GM12878 (cell line): ENCODE measurements at regions not wholly inside any gene's neighbourhood (a gene's known extent, or its start where the extent isn't known, plus 50 kb on each side); places are given as distances from the start of the nearest gene placed in this dataset.

Experiments
- FOS ChIP-seq: IDR thresholded peaks from 3 replicates; pipeline ENCODE4 v1.6.1; 2011; ENCODE audit warnings: borderline replicate concordance; ENCODE audit not compliant: insufficient read length; ENCODE audit errors: extremely low read depth
- HDAC2 ChIP-seq: fragments of 200-600 bp; sonication (generic); IDR thresholded peaks from 2 replicates; pipeline ENCODE4 v1.6.1; 2017
- POLR2AphosphoS5 ChIP-seq: IDR thresholded peaks from 2 replicates; pipeline ENCODE4 v1.6.1; 2011; ENCODE audit warnings: mild to moderate bottlenecking, low read length, inconsistent platforms
- RAD21 ChIP-seq: IDR thresholded peaks from 2 replicates; pipeline ENCODE4 v1.6.1; 2011; ENCODE audit warnings: mild to moderate bottlenecking, low read depth, low read length, moderate library complexity; ENCODE audit not compliant: insufficient read depth
- ZNF384 ChIP-seq: IDR thresholded peaks from 2 replicates; pipeline ENCODE4 v1.6.1; 2012; ENCODE audit warnings: low read depth, mild to moderate bottlenecking, low read length, improper control_type of control experiment, borderline replicate concordance
- TF ChIP-seq, protein P1 (sequence below): fragments of 450-650 bp; formaldehyde crosslinking; IDR thresholded peaks from 2 replicates; pipeline ENCODE4 v1.4.0; 2020; ENCODE audit warnings: mild to moderate bottlenecking, moderate library complexity
- TF ChIP-seq, protein P2 (sequence below), 3 experiments: IDR thresholded peaks in 2 of 3; conservative IDR thresholded peaks in 1 of 3; 2 replicates each; pipeline ENCODE4 v1.5.1; 2011; ENCODE audit warnings: low read depth in 3 of 3, low read length in 3 of 3, mild to moderate bottlenecking in 3 of 3, control low read depth in 2 of 3, moderate library complexity in 2 of 3, inconsistent platforms in 1 of 3, mixed read lengths in 1 of 3; ENCODE audit not compliant: control insufficient read depth in 2 of 3, insufficient read depth in 1 of 3; ENCODE audit errors: extremely low read depth in 1 of 3

GRCh38 chr6:113755449-113756289, 101.5 kb upstream of the MARCKS start:
- TF ChIP-seq POLR2AphosphoS5 (no peak), RAD21 (0 out of 2 replicates have a peak, but pooled peaks have one; percentile 1), FOS (no peak), HDAC2 (no peak), ZNF384 (no peak)
- TF ChIP-seq, protein P1, sequence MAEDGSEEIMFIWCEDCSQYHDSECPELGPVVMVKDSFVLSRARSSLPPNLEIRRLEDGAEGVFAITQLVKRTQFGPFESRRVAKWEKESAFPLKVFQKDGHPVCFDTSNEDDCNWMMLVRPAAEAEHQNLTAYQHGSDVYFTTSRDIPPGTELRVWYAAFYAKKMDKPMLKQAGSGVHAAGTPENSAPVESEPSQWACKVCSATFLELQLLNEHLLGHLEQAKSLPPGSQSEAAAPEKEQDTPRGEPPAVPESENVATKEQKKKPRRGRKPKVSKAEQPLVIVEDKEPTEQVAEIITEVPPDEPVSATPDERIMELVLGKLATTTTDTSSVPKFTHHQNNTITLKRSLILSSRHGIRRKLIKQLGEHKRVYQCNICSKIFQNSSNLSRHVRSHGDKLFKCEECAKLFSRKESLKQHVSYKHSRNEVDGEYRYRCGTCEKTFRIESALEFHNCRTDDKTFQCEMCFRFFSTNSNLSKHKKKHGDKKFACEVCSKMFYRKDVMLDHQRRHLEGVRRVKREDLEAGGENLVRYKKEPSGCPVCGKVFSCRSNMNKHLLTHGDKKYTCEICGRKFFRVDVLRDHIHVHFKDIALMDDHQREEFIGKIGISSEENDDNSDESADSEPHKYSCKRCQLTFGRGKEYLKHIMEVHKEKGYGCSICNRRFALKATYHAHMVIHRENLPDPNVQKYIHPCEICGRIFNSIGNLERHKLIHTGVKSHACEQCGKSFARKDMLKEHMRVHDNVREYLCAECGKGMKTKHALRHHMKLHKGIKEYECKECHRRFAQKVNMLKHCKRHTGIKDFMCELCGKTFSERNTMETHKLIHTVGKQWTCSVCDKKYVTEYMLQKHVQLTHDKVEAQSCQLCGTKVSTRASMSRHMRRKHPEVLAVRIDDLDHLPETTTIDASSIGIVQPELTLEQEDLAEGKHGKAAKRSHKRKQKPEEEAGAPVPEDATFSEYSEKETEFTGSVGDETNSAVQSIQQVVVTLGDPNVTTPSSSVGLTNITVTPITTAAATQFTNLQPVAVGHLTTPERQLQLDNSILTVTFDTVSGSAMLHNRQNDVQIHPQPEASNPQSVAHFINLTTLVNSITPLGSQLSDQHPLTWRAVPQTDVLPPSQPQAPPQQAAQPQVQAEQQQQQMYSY (CRISPR knock-in tag), result no peak
- TF ChIP-seq, protein P2, sequence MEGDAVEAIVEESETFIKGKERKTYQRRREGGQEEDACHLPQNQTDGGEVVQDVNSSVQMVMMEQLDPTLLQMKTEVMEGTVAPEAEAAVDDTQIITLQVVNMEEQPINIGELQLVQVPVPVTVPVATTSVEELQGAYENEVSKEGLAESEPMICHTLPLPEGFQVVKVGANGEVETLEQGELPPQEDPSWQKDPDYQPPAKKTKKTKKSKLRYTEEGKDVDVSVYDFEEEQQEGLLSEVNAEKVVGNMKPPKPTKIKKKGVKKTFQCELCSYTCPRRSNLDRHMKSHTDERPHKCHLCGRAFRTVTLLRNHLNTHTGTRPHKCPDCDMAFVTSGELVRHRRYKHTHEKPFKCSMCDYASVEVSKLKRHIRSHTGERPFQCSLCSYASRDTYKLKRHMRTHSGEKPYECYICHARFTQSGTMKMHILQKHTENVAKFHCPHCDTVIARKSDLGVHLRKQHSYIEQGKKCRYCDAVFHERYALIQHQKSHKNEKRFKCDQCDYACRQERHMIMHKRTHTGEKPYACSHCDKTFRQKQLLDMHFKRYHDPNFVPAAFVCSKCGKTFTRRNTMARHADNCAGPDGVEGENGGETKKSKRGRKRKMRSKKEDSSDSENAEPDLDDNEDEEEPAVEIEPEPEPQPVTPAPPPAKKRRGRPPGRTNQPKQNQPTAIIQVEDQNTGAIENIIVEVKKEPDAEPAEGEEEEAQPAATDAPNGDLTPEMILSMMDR (IDR thresholded peaks at IDR 0.05 in 2 of 3, conservative IDR thresholded peaks at IDR 0.05 in 1 of 3; ENCODE audit: control insufficient read depth in 2 of 3, extremely low read depth in 1 of 3, insufficient read depth in 1 of 3, low read depth in 3 of 3, low read length in 3 of 3), result no peak
